Kidney (tissue), 13 donors: ENCODE measurements at regions not wholly inside any gene's neighbourhood (a gene's known extent, or its start where the extent isn't known, plus 50 kb on each side); places are given as distances from the start of the nearest gene placed in this dataset.
A peak's percentile ranks its signal among the peaks of the same experiment; 100 is the strongest.

ENCODE experiments used
- DNase-seq, 5 donors: peaks; one replicate each; pipeline ENCODE4 v3.0.0-alpha.2; 2013 to 2020
- FAIRE-seq: peaks from 2 replicates; lab custom pipeline; 2012; peaks lifted over from hg19 to GRCh38; lab: Jason Lieb, UNC
- H3K27ac ChIP-seq, 2 donors: one replicate each; pipeline ENCODE4 v1.7.0; 2013; ENCODE audit warnings: low read depth in 2 of 2, low read length in 2 of 2, inconsistent platforms in 1 of 2
- H3K27me3 ChIP-seq: one replicate; pipeline ENCODE4 v1.7.1; 2013; ENCODE audit warnings: low read length, inconsistent platforms; ENCODE audit not compliant: control insufficient read depth, insufficient read depth
- H3K36me3 ChIP-seq, 3 donors: one replicate each; pipeline versions ENCODE4 v1.7.0 to v1.7.1; 2013; ENCODE audit warnings: low read length in 3 of 3, control low read depth in 1 of 3, inconsistent platforms in 1 of 3; ENCODE audit not compliant: insufficient read depth in 3 of 3, control insufficient read depth in 2 of 3
- H3K4me1 ChIP-seq, 3 donors: one replicate each; pipeline versions ENCODE4 v1.7.0 to v1.7.1; 2013; ENCODE audit warnings: low read length in 3 of 3, inconsistent platforms in 1 of 3, low read depth in 1 of 3; ENCODE audit not compliant: control insufficient read depth in 2 of 3, insufficient read depth in 2 of 3
- H3K4me3 ChIP-seq, 3 donors: one replicate each; pipeline versions ENCODE4 v1.7.0 to v1.8.1; 2013; ENCODE audit warnings: low read length in 3 of 3, control low read depth in 1 of 3, inconsistent platforms in 1 of 3
- H3K9ac ChIP-seq, 3 donors: one replicate each; pipeline versions ENCODE4 v1.7.0 to v1.7.1; 2013; ENCODE audit warnings: low read length in 3 of 3, control low read depth in 1 of 3, inconsistent platforms in 1 of 3
- H3K9me3 ChIP-seq, 3 donors: one replicate each; pipeline versions ENCODE4 v1.7.0 to v1.7.1; 2013; ENCODE audit warnings: low read length in 3 of 3, control low read depth in 1 of 3, inconsistent platforms in 1 of 3; ENCODE audit not compliant: control insufficient read depth in 2 of 3, insufficient read depth in 1 of 3
- CTCF ChIP-seq: IDR thresholded peaks from 3 replicates; pipeline ENCODE4 v1.5.1; 2012; ENCODE audit warnings: mild to moderate bottlenecking, moderate library complexity, borderline replicate concordance; ENCODE audit not compliant: insufficient read depth; ENCODE audit errors: extremely low read depth
- intact Hi-C: fragments of 100-400 bp; cut with DNase I; formaldehyde crosslinking; loops from one replicate; pipeline ENCODE4 v1.11.1; 2022
- donor health status: control.
- donor health status: control.
- donor health status: control.
- donor health status: control.
- donor health status: control.
- donor health status: DM: yes; HTN: yes; CAD: no.
- donor health status: Normal renal cell carcinoma (clear cell type).

- no peak for TF ChIP-seq CTCF
- Histone ChIP-seq H3K27me3 (no peaks in the 10 kb centered on the region), H3K4me1 (no peaks in the 10 kb centered on the region), H3K36me3 (no peaks in the 10 kb centered on the region), H3K9ac (no peak overlapping the region), H3K9me3 (peaks cover 0 to 3% (median 0%) of the 10 kb centered on the region in 3 donors), H3K27ac (no peak overlapping the region), H3K4me3 (no peak overlapping the region)
- FAIRE-seq: no peak
- intact Hi-C loops: no loop called here
- no peak for DNase-seq
These were observed 1148.9 kb upstream of the CNTN5 start for GRCh38 chr11:97871816-97872215.

DNA sequence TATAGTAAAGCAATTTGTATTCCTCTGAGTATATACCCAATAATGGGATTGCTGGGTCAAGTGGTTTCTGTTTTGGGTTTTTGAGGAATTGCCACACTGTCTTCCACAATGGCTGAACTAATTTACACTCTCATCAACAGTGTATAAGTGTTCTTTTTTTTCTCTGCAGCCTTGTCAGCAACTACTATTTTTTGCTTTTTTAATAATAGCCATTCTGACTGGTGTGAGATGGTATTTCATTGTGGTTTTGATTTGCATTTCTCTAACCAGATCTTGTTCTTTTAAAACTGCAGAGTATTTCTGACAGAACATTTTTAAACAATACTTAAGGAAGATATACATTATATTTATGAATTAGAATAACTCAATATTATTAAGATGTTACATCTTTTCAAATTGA is 1140.5 kb upstream of the CNTN5 start:
- H3K36me3 ChIP-seq: no peaks in the 10 kb centered on the region
- intact Hi-C loops: no loop called here
- FAIRE-seq: peak; percentile 51

DNA sequence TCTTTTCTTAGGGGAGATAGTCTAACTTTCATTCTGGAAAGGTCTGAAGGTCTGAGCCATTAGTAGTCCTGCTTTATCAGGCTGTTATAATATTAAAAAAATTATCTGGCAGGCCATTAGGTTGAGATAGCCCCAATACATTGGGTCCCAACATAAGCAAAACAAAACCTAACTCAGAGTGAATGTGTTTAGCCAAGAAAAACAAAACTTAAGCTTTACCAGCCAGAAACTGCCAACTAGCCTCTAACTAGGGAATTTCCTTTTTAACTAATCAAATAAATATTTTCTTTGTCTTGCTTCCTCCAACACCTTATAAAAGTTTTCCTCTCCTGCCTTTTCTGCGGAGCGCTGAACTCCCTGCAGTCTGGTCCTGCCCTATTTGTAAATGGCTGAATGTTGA is 1137.7 kb upstream of the CNTN5 start:
- no peaks in the 10 kb centered on the region for H3K9me3 ChIP-seq
- no peak for FAIRE-seq

More for the DNA sequence above, 1140.5 kb upstream of the CNTN5 start:
- TF ChIP-seq CTCF: no peak
- no peak for DNase-seq
- H3K27ac ChIP-seq: no peak overlapping the region
- H3K4me1 ChIP-seq: no peaks in the 10 kb centered on the region
- no peak overlapping the region for H3K4me3 ChIP-seq
- H3K9me3 ChIP-seq: no peaks in the 10 kb centered on the region
- H3K27me3 ChIP-seq: no peaks in the 10 kb centered on the region
- H3K9ac ChIP-seq: no peak overlapping the region

More for the DNA sequence above, 1137.7 kb upstream of the CNTN5 start:
- Histone ChIP-seq H3K27me3 (no peaks in the 10 kb centered on the region), H3K27ac (no peak overlapping the region), H3K9ac (no peak overlapping the region), H3K4me1 (no peaks in the 10 kb centered on the region), H3K36me3 (no peaks in the 10 kb centered on the region), H3K4me3 (no peak overlapping the region)
- no peak for DNase-seq
- intact Hi-C loops: no loop called here
- TF ChIP-seq CTCF: no peak
